Activated CD4-positive, alpha-beta memory T cell treated with anti-CD3 and anti-CD28 coated beads, Interleukin-2, amount 10 ng/mL, durations not matched to agents 7 days and 5 days (primary cell): ENCODE measurements at regions not wholly inside any gene's neighbourhood (a gene's known extent, or its start where the extent isn't known, plus 50 kb on each side); places are given as distances from the start of the nearest gene placed in this dataset.

Source experiments
- CTCF ChIA-PET: fragments of 350-600 bp; sonication (Branson Sonifier 250); formaldehyde crosslinking; loops from one replicate; lab custom pipeline; 2021; ENCODE audit warnings: antibody characterized with exemption, inconsistent platforms; lab: Charles Lee
- POLR2A ChIA-PET: fragments of 350-600 bp; sonication (Branson Sonifier 250); formaldehyde crosslinking; loops from one replicate; lab custom pipeline; 2021; ENCODE audit warnings: antibody characterized with exemption; lab: Charles Lee
- DNase-seq: peaks from one replicate; pipeline ENCODE4 v3.0.0-alpha.2; 2020
- H3K27ac Mint-ChIP-seq: one replicate; pipeline ENCODE4 v1.8.0; 2021; ENCODE audit warnings: mild to moderate bottlenecking, mixed read lengths
- H3K27me3 Mint-ChIP-seq: one replicate; pipeline ENCODE4 v1.8.0; 2021; ENCODE audit warnings: mixed read lengths
- H3K36me3 Mint-ChIP-seq: one replicate; pipeline ENCODE4 v1.8.0; 2021; ENCODE audit warnings: low read depth, mixed read lengths
- H3K4me1 Mint-ChIP-seq: one replicate; pipeline ENCODE4 v1.8.0; 2021; ENCODE audit warnings: mixed read lengths
- H3K4me3 Mint-ChIP-seq: one replicate; pipeline ENCODE4 v1.8.0; 2021; ENCODE audit warnings: mild to moderate bottlenecking, mixed read lengths
- H3K9me3 Mint-ChIP-seq: one replicate; pipeline ENCODE4 v1.8.0; 2021; ENCODE audit warnings: mixed read lengths

DNA sequence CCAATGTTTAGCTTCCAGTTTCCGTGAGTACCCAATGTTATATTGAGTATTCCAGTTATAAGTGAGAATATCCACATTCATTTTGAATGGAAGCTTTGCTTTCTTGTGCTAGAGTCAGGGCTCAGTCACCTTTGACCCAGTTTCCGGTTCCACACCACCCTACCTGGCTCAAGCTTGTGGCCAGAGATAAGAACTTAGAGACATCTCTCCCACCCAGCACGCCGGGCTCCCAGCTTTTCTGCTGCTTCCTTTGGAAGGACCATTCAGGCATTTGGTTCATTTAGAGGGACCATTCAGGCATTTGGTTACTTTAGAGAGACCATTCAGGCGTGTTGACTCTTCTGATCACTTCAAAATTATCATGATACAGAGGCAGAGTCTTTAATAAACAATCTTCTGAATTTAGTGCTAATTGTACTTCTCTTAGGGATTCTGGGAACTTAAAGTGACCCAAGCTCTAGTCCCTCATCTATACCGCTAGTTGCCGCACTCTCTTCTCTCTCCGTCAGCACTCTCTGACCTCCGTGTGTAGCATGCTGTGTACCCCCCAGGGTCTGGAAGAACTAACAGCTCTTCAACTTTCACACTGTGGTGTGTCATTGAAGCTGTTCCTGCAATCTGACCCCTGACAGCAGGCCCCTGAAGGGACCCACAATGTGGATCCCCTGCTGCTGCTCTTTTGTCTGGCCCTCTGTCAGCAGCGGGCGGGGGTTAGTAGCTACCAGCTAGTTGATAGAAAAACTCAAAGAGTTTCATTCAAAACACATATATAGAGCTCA is 943.1 kb downstream of the ARAP2 start:
- Mint-ChIP-seq H3K27me3 (no peaks in the 10 kb centered on the region), H3K9me3 (no peaks in the 10 kb centered on the region), H3K4me1 (no peaks in the 10 kb centered on the region), H3K4me3 (no peak overlapping the region), H3K36me3 (no peaks in the 10 kb centered on the region), H3K27ac (no peak overlapping the region)
- POLR2A ChIA-PET = no interaction called here
- DNase-seq = no peak
- CTCF ChIA-PET = no interaction called here

DNA sequence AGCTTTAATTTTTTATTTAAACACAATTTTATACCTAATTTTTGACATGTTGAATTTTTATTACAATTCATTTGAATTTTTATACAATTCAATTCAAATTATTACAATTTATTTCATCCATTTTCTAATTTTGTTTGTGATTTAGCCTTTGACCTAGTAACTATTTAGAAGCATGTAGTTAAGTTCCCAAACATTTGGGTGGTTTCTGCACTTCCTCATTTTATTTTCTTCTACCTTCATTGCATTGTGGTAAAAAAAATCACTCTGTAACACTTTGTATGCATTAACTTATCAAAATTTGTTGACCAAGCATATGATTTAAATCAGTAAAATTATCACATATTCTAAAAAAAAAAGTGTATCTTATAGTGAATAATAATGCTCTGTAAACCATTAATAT is 928.9 kb downstream of the ARAP2 start:
- no peaks in the 10 kb centered on the region for H3K27me3 Mint-ChIP-seq
- no peak overlapping the region for H3K4me3 Mint-ChIP-seq
- ChIA-PET CTCF (no interaction called here), POLR2A (no interaction called here)
- H3K36me3 Mint-ChIP-seq = no peaks in the 10 kb centered on the region
- H3K4me1 Mint-ChIP-seq = no peaks in the 10 kb centered on the region
- DNase-seq = no peak
- no peaks in the 10 kb centered on the region for H3K9me3 Mint-ChIP-seq
- H3K27ac Mint-ChIP-seq = no peak overlapping the region

DNA sequence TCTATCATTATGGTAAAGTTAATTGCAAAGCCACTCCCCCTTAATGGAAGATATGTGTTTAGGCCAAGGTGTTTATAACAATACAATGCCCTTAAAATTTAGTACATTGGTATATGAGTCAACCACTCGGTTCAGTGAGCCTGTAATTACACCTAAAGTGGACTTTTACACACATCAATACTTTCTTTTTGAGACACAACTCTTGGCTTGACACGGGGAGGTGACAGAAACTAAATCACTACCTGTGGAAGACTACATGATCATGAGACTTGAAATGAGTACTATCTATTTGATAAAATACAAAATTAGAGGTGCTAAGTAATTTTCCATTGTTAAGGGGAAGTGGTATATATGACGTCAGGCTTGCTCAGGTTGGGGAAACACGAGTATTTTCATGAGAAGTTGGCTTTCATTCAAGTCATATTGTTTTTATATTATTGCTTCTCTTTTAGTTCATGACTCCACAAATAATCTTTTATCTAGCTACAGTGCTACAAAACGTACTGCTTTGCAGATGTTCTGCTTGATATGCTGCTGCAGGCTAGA is 918.3 kb downstream of the ARAP2 start:
- POLR2A ChIA-PET = no interaction called here
- H3K27me3 Mint-ChIP-seq = no peaks in the 10 kb centered on the region
- H3K9me3 Mint-ChIP-seq = no peaks in the 10 kb centered on the region
- H3K36me3 Mint-ChIP-seq = no peaks in the 10 kb centered on the region
- no peak overlapping the region for H3K27ac Mint-ChIP-seq
- DNase-seq = no peak
- CTCF ChIA-PET = no interaction called here
- no peaks in the 10 kb centered on the region for H3K4me1 Mint-ChIP-seq
- no peak overlapping the region for H3K4me3 Mint-ChIP-seq

DNA sequence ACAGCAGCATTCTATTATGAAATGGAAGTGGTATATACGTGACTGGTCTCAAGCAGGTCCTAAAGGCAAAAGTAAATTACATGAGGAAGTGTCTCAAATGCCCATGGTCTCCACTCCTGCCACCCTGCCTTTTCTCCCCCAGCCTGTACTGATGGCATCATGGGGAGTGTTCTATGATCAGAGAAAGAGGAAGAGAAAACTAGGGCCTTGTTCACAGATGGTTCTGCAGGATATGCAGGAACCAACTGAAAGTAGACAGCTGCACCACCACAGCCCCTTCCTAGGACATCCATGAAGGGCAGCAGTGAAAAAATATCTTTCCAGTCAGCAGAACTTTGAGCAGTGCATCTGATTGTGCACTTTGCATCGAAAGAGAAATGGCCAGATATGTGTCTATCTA is 901.5 kb downstream of the ARAP2 start:
- Mint-ChIP-seq H3K9me3 (peaks cover 4% of the 10 kb centered on the region), H3K27me3 (no peaks in the 10 kb centered on the region), H3K36me3 (no peaks in the 10 kb centered on the region), H3K4me3 (no peak overlapping the region), H3K4me1 (no peaks in the 10 kb centered on the region), H3K27ac (no peak overlapping the region)
- ChIA-PET CTCF (no interaction called here), POLR2A (no interaction called here)
- no peak for DNase-seq

DNA sequence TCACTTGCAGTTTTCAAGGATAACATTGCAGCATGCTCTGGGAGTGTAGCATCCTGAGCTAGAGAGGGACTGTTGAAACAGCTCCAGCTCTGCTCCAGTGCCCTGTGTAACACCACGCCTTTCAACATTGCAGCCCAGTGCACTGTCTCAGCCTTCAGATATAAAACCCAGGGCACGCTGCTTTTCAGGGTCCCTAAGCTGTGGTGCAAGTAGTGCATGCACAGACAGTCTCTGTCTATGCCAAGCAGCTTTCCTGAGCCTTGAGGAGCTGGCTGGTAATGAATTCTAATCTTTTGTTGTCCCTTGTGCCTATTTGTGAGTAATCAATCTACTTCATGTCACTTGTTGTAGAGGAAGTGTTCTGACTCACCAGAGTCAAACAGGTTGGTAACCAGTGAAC is 897.0 kb downstream of the ARAP2 start:
- Mint-ChIP-seq H3K9me3 (peaks cover 15% of the 10 kb centered on the region), H3K27me3 (no peaks in the 10 kb centered on the region)

DNA sequence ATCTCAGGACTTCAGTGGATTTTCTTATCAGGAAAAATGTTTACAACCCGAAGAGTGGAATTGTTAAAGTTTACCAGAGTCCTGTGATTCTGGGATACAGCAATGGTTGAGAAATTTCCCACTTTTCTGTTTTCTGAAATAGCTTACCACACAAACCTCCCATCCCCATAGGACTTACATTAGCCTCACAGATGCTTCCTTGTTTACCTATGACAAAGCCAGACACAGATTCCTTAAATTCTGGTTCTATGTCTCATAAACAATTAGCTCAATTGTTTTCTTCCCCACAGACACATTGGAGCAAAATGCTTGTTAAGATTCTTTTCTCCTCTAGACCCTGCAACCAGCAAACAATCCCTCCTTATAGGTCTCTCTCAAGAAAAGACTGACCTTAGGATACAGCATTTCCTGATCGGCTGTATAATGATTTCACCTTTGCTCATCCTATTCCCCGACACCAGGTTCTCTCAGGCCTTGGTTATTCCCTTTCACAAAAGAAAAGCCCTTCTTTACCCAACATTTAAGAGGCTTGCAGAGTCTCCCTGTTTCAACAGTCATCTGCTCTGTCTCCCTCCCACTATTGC is 886.2 kb downstream of the ARAP2 start:
- POLR2A ChIA-PET = no interaction called here
- Mint-ChIP-seq H3K27me3 (no peaks in the 10 kb centered on the region), H3K27ac (no peak overlapping the region), H3K36me3 (no peaks in the 10 kb centered on the region), H3K9me3 (peaks cover 3% of the 10 kb centered on the region), H3K4me3 (no peak overlapping the region), H3K4me1 (no peaks in the 10 kb centered on the region)
- CTCF ChIA-PET = no interaction called here
- DNase-seq = no peak

More for the DNA sequence above, 897.0 kb downstream of the ARAP2 start:
- H3K27ac Mint-ChIP-seq = no peak overlapping the region
- no peak for DNase-seq
- H3K4me3 Mint-ChIP-seq = no peak overlapping the region
- no peaks in the 10 kb centered on the region for H3K4me1 Mint-ChIP-seq
- POLR2A ChIA-PET = no interaction called here
- CTCF ChIA-PET = no interaction called here
- H3K36me3 Mint-ChIP-seq = no peaks in the 10 kb centered on the region

DNA sequence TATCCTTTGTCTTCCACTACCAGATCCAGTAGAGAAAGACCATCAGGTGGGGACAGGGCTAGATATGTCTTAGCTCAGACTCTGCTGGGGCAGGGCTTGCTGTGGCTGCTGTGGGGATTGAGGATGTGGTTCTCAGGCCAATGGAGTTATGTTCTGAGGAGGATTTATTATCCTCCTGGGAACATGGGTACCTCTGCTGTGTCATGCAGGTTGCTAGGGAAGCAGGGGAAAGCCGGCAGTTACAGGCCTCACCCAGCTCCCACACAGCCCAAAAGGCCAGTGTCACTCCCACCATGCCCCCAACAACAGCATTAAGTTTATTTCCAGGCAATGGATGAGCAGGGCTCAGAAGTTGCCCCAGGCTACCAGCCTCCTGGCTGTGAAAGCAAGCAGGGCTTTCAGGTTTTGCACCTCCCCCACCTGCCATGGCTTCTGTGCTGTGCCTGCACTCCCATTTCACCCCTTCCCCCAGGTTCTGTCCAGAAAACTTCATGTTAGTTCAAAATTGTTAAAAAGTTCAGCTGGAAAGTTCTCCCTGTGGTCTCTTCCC is 879.9 kb downstream of the ARAP2 start:
- no peak overlapping the region for H3K27ac Mint-ChIP-seq
- ChIA-PET POLR2A (no interaction called here), CTCF (no interaction called here)
- H3K9me3 Mint-ChIP-seq = peaks cover 12% of the 10 kb centered on the region
- no peak overlapping the region for H3K4me3 Mint-ChIP-seq
- DNase-seq = no peak
- no peaks in the 10 kb centered on the region for H3K27me3 Mint-ChIP-seq
- no peaks in the 10 kb centered on the region for H3K4me1 Mint-ChIP-seq
- H3K36me3 Mint-ChIP-seq = no peaks in the 10 kb centered on the region

DNA sequence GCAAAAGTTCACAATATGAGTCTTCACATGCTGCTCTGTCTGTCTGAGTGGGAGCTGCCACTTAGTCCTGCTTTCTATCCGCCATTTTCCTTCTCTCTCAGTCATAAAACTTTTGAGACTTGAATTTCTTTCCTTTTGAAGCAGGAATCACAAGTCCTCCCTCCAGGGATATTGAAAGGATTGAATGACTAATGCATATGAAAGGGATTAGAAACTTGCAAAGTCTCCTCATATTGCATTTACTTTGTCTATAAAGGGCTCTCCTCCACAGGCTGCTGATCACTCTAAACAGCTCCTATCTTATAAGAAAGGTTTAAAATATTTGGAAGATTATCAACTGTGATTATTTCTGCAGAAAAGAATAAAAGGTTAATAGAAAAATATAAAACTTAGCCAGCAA is 879.1 kb downstream of the ARAP2 start:
- peaks cover 12% of the 10 kb centered on the region for H3K9me3 Mint-ChIP-seq
- DNase-seq = no peak
- no peaks in the 10 kb centered on the region for H3K4me1 Mint-ChIP-seq
- no peaks in the 10 kb centered on the region for H3K27me3 Mint-ChIP-seq
- CTCF ChIA-PET = no interaction called here
- no peak overlapping the region for H3K27ac Mint-ChIP-seq
- no peaks in the 10 kb centered on the region for H3K36me3 Mint-ChIP-seq
- POLR2A ChIA-PET = no interaction called here
- no peak overlapping the region for H3K4me3 Mint-ChIP-seq

DNA sequence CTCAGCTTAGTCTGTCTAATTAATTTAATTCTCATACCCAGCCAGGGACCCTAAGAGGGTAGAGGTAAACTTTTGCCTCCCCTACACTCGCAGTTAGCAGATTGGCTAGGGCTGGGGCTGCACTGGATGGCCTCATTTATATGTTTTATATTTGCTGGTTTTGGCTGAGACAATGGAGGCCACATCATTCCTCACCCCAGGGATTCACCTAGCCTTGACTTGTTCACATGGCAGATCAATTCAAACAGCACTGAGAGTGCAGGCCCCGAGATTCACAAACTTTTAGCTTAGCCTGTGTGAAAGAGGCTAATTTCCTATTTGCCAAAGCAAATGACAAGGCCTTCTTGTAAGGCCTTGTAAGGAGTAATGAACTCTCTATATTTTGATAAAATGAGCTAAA is 844.4 kb downstream of the ARAP2 start:
- Mint-ChIP-seq H3K4me3 (no peak overlapping the region), H3K27me3 (no peaks in the 10 kb centered on the region), H3K27ac (no peak overlapping the region), H3K9me3 (no peaks in the 10 kb centered on the region), H3K36me3 (no peaks in the 10 kb centered on the region), H3K4me1 (no peaks in the 10 kb centered on the region)
- ChIA-PET POLR2A (no interaction called here), CTCF (no interaction called here)
- no peak for DNase-seq

DNA sequence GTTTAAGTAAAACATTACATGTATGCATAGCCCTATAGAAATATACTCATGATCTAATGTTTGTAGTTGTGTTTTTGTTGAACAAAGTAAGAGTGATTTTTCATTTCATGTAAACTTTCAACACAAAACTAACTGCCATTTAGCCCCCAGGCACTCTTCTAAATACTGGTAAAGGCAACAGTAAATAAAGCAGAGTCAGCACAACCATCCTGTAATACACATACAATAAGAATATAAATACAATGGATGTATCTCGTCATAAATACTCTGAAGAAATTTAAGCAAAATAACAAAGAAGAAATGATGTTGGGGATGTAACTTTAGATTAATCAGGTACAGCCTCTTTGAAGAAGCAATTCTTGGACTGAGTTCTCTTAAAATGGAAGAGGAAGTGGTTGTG is 821.2 kb downstream of the ARAP2 start:
- Mint-ChIP-seq H3K4me1 (no peaks in the 10 kb centered on the region), H3K9me3 (no peaks in the 10 kb centered on the region), H3K36me3 (no peaks in the 10 kb centered on the region), H3K27me3 (no peaks in the 10 kb centered on the region), H3K4me3 (no peak overlapping the region), H3K27ac (no peak overlapping the region)
- ChIA-PET POLR2A (no interaction called here), CTCF (no interaction called here)
- DNase-seq = no peak

DNA sequence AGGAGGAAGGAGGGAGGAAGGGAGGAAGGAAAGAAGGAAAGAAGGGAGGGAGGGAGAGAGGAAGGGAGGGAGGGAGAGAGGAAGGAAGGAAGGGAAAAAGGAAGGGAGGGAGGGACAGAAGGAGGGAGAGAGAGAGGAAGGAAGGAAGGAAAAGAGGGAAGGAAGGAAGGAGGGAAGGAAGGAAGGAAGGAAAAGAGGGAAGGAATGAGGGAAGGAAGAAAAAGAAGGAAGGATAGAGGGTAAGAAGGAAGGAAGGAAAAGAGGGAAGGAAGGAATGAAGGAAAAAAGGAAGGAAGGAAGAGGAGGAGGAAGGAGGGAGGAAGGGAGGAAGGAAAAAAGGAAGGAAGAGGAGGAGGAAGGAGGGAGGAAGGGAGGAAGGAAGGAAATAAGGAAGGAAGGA is 796.8 kb downstream of the ARAP2 start:
- CTCF ChIA-PET = no interaction called here

DNA sequence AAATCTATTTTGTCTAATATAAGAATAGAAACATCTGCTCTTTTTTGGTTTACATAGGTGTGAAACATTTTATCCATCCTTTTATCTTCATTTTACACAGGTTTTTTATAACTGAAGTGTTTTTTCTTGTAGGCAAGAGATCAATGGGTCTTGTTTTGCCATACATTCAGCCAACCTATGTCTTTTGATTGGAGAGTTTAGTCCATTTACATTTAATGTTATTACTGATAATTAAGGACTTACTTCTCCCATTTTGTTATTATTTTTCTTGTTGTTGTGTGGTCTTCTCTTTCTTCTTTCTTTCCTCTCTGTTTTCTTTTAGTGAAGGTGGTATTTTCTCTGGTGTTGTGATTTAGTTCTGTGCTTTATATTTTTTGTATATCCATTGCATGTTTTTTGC is 785.3 kb downstream of the ARAP2 start:
- Mint-ChIP-seq H3K9me3 (peaks cover 2% of the 10 kb centered on the region), H3K27me3 (no peaks in the 10 kb centered on the region), H3K4me1 (no peaks in the 10 kb centered on the region), H3K36me3 (no peaks in the 10 kb centered on the region), H3K27ac (no peak overlapping the region), H3K4me3 (no peak overlapping the region)
- CTCF ChIA-PET = no interaction called here
- no peak for DNase-seq
- POLR2A ChIA-PET = no interaction called here

More for the DNA sequence above, 796.8 kb downstream of the ARAP2 start:
- Mint-ChIP-seq H3K27ac (no peak overlapping the region), H3K27me3 (no peaks in the 10 kb centered on the region), H3K4me1 (no peaks in the 10 kb centered on the region), H3K36me3 (no peaks in the 10 kb centered on the region), H3K4me3 (no peak overlapping the region), H3K9me3 (peaks cover 19% of the 10 kb centered on the region)
- POLR2A ChIA-PET = no interaction called here
- DNase-seq = no peak

DNA sequence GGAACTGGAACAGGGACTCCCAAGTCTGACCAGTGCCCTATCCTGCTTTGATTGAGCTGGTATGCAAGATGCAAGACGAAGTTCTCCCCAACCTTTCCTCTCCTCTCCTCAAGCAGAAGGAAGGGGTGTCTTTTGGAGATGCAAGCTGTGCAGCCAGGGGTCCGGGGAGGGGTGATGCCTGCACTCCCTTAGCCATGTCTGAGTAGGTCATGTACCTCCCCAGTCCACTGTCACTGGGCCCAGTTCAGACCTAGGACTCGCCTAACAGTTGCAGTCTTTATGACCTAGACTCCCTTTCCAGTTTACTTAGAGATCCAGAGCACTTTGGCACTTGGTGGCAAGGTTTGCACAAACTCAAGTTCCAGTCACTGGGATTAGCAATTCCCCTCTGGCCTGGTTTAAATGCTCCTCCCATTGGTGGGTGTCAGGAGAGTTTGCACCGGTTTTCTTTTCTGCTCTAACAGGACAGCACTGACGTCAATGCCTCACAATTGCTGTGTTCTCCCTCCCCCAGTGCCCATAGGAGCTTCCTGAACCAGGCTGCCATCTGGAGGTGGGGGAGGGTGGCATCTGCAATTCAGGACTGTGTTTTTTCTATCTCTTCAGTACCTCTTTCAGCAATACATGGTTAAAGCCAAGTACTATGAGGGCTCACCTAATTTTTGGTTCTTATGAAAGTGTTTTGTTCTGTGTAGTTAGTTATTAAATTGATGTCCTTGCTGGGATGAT is 782.2 kb downstream of the ARAP2 start:
- H3K36me3 Mint-ChIP-seq = no peaks in the 10 kb centered on the region
- ChIA-PET CTCF (no interaction called here), POLR2A (no interaction called here)
- no peak overlapping the region for H3K27ac Mint-ChIP-seq
- H3K4me3 Mint-ChIP-seq = no peak overlapping the region
- H3K9me3 Mint-ChIP-seq = peaks cover 2% of the 10 kb centered on the region
- H3K27me3 Mint-ChIP-seq = no peaks in the 10 kb centered on the region
- DNase-seq = no peak
- H3K4me1 Mint-ChIP-seq = no peaks in the 10 kb centered on the region
